ENCODE measurements at regions not wholly inside any gene's neighbourhood (a gene's known extent, or its start where the extent isn't known, plus 50 kb on each side); places are given as distances from the start of the nearest gene placed in this dataset.
A peak's percentile ranks its signal among the peaks of the same experiment; 100 is the strongest.
"Not testable (repeated sequence)": the region's sequence is repeated elsewhere in the genome, so short reads cannot be mapped to it uniquely, and the experiment has no call there.

DNA sequence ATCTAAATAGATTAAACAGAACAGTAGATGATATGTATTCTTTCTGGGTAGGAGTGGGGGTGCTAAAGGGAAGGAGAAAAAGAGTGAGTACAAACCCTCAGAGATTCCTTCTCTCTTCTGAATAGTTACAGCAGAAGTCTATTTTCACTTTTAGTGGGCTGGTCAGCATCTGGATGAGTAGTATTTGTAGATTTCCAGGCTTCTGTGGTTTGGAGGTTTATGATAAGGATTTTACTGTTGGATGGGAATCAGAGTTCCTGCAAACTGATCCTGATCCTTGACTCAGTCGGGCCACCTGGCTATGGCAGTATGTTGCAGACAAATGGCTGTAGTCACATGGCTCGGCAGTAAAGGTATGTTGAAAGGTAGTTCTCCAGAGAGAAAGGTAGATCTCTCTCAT lies 84.3 kb upstream of the IFNGR1 start:
- intact Hi-C loops (cut with DNase I; ENCODE audit: low total_unique reads), result no loop called here
- 87 to 91% methylated on average over 2 of the region's 2 CpGs for WGBS, 2 donors
- TF ChIP-seq POLR2A (IDR thresholded peaks at IDR 0.05), result no peak
- TF ChIP-seq, protein P1, sequence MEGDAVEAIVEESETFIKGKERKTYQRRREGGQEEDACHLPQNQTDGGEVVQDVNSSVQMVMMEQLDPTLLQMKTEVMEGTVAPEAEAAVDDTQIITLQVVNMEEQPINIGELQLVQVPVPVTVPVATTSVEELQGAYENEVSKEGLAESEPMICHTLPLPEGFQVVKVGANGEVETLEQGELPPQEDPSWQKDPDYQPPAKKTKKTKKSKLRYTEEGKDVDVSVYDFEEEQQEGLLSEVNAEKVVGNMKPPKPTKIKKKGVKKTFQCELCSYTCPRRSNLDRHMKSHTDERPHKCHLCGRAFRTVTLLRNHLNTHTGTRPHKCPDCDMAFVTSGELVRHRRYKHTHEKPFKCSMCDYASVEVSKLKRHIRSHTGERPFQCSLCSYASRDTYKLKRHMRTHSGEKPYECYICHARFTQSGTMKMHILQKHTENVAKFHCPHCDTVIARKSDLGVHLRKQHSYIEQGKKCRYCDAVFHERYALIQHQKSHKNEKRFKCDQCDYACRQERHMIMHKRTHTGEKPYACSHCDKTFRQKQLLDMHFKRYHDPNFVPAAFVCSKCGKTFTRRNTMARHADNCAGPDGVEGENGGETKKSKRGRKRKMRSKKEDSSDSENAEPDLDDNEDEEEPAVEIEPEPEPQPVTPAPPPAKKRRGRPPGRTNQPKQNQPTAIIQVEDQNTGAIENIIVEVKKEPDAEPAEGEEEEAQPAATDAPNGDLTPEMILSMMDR (IDR thresholded peaks at IDR 0.05), result no peak
- no peak for DNase-seq (ENCODE audit: low spot score in 2 of 2)
- no peak overlapping the region for H3K4me3 ChIP-seq (ENCODE audit: low read depth, poor library complexity, severe bottlenecking)

DNA sequence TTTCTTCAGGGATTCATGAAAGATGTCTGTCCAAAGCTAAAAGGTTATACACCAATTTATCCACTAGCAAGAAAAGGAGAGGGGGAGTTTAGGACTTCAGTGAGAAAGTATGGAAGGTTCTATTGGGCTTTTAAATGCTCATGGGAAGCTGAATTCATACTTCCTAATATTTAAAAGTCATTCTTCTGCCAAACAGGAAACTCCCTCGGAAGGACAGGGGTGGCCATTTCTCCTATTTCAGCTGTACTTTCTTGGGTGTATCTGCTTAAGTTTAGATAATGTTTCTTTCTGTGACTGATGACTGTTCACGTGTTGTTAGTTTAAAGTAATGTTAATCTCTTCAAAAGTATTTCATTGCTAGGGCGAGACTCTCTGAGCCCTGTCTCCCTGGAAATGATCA lies 80.5 kb upstream of the IFNGR1 start:
- DNase-seq (ENCODE audit: low spot score in 2 of 2), result no peak
- TF ChIP-seq, protein P1 (IDR thresholded peaks at IDR 0.05), result no peak
- TF ChIP-seq POLR2A (IDR thresholded peaks at IDR 0.05), result no peak
- WGBS, 2 donors, result 71 to 73% methylated on average over 3 of the region's 3 CpGs
- intact Hi-C loops (cut with DNase I; ENCODE audit: low total_unique reads), result no loop called here
- H3K4me3 ChIP-seq (ENCODE audit: low read depth, poor library complexity, severe bottlenecking), result no peak overlapping the region

DNA sequence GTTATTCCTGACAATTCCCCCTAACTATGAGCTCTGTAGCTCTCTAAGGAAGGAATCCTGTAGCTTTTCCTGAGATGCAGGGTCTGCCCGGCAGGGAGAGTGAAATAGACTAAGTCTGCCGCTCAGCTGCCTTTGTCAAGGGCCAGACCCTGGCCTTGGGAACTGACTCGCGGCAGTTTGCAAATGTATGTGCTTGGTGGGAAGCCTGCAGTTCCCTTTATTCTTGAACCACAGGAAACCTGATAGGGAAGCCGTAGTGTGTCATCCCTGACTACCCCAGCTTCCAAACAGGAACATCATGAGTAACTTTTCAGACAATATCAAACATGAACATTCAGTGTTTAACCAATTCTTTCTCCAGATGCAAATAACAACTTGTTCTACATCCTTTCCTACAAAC lies 78.7 kb upstream of the IFNGR1 start:
- WGBS, 2 donors, result 64 to 76% methylated on average over 5 of the region's 5 CpGs
- intact Hi-C loops (cut with DNase I; ENCODE audit: low total_unique reads), result no loop called here

DNA sequence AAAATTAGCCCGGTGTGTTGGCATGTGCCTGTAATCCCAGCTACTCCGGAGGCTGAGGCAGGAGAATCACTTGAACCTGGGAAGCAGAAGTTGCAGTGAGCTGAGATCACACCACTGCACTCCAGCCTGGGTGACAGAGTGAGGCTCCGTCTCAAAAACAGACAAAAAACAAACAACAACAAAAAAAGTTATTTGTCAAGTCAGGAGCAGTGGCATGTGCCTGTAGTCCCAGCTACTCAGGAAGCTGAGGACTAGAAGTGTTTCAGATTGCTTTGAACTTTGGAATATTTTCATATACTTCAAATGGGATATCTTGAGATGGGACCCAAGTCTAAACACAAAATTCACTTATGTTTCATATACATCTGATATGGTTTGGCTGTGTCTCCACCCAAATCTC lies 73.1 kb upstream of the IFNGR1 start:
- H3K4me3 ChIP-seq (ENCODE audit: low read depth, poor library complexity, severe bottlenecking); DNase-seq (ENCODE audit: low spot score in 2 of 2); intact Hi-C loops (cut with DNase I; ENCODE audit: low total_unique reads): not testable (repeated sequence)
- 77 to 86% methylated on average over 3 of the region's 3 CpGs for WGBS, 2 donors

More for the DNA sequence above, 78.7 kb upstream of the IFNGR1 start:
- DNase-seq (ENCODE audit: low spot score in 2 of 2), result no peak
- H3K4me3 ChIP-seq (ENCODE audit: low read depth, poor library complexity, severe bottlenecking), result no peak overlapping the region
- TF ChIP-seq, protein P1 (IDR thresholded peaks at IDR 0.05), result no peak
- no peak for TF ChIP-seq POLR2A (IDR thresholded peaks at IDR 0.05)

DNA sequence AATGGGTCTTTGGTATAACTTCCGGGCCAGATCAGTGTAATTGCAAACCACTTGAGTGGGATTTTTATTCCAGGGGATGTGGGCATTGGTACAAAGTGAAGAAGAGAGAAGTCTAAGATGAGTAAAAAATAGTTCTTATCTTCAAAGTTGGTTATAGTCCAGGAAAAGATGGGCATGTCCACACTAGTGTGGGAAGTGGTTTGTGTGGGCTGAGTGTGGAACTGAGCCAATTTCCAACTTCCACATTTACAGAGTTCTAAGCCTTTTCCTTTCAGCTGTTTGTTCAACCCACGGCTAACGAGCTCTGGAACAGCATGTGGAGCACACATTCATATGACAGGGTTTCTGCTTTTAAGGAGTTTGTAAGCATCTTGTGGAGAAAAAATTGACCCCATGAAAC lies 72.3 kb upstream of the IFNGR1 start:
- peak; percentile 78 to 86 for DNase-seq (ENCODE audit: low spot score in 2 of 2)
- H3K4me3 ChIP-seq (ENCODE audit: low read depth, poor library complexity, severe bottlenecking), result no peak overlapping the region
- intact Hi-C loops (cut with DNase I; ENCODE audit: low total_unique reads), result no loop called here
- WGBS, 2 donors, result 22 to 26% methylated on average over 3 of the region's 3 CpGs
- TF ChIP-seq, protein P1 (IDR thresholded peaks at IDR 0.05), result no peak
- no peak for TF ChIP-seq POLR2A (IDR thresholded peaks at IDR 0.05)

DNA sequence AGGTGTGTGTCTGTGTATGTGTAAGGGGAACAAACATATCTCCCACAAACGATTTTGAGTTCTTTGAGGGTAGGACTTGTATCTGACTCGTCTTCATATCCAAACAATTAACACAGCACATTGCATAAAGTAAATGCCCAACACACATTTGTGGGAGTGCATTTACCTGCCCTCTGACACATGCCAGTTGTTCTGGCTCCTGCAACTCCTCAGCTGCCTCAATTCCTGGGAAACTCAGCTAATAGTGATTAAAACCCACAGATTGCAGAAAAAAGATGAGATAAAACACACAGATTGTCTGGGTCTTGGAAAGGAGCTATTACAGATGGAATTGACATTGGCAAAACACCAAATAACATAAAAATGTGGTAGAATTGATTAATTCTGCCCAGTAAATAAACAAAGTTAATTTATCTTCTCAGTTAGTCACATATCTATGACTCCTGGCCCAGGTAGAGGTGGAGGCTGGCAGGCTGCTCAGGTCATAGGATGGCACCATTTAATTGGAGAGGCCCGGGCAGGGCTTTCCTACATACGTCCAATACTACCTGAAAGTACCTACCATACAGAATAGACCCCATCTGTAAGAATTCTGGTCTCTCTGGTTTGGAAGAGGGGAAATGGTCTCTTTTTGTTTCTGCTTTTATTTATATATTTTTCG lies 71.5 kb upstream of the IFNGR1 start:
- intact Hi-C loops (cut with DNase I; ENCODE audit: low total_unique reads), result no loop called here
- no peak for DNase-seq (ENCODE audit: low spot score in 2 of 2)
- WGBS, 2 donors, result 68 to 77% methylated on average over 5 of the region's 5 CpGs
- no peak overlapping the region for H3K4me3 ChIP-seq (ENCODE audit: low read depth, poor library complexity, severe bottlenecking)
- no peak for TF ChIP-seq POLR2A (IDR thresholded peaks at IDR 0.05)
- TF ChIP-seq, protein P1 (IDR thresholded peaks at IDR 0.05), result no peak

All from lower leg skin (tissue), 4 donors.